CD4-positive, alpha-beta T cell (primary cell): ENCODE measurements at regions not wholly inside any gene's neighbourhood (a gene's known extent, or its start where the extent isn't known, plus 50 kb on each side); places are given as distances from the start of the nearest gene placed in this dataset.

ENCODE experiments used
- ATAC-seq: fragments of 200-7000 bp; cut with Tn5 transposase; one replicate; pipeline ENCODE4 v1.10.0; 2022; ENCODE audit warnings: mild to moderate bottlenecking; ENCODE audit not compliant: poor library complexity
- CTCF ChIA-PET: fragments of 350-600 bp; sonication (Branson Sonifier 250); formaldehyde crosslinking; loops from one replicate; lab custom pipeline; 2021; ENCODE audit warnings: antibody characterized with exemption, inconsistent platforms; lab: Charles Lee
- POLR2A ChIA-PET: fragments of 350-600 bp; sonication (Branson Sonifier 250); formaldehyde crosslinking; loops from one replicate; lab custom pipeline; 2021; ENCODE audit warnings: antibody characterized with exemption, inconsistent platforms; lab: Charles Lee
- DNase-seq, 14 experiments: peaks; one replicate each; pipeline ENCODE4 v3.0.0-alpha.2; 2013 to 2020; ENCODE audit warnings: mixed read lengths in 2 of 14
- H3K27ac ChIP-seq, 2 donors: one replicate each; pipeline versions ENCODE4 v1.5.1 to v1.7.0; 2013; ENCODE audit warnings: low read length in 2 of 2, low read depth in 1 of 2, mild to moderate bottlenecking in 1 of 2
- H3K27me3 ChIP-seq, 2 experiments: 1 replicate in 1 of 2; 2 replicates in 1 of 2; pipeline versions ENCODE4 v1.6.1 to v1.7.0; 2013; ENCODE audit warnings: low read length in 2 of 2, control low read depth in 1 of 2, mild to moderate bottlenecking in 1 of 2, moderate library complexity in 1 of 2; ENCODE audit not compliant: insufficient read depth in 2 of 2, control insufficient read depth in 1 of 2
- H3K36me3 ChIP-seq: one replicate; pipeline ENCODE4 v1.6.1; 2013; ENCODE audit warnings: low read length, control low read depth; ENCODE audit not compliant: insufficient read depth
- H3K4me1 ChIP-seq: one replicate; pipeline ENCODE4 v1.6.1; 2013; ENCODE audit warnings: low read length, control low read depth; ENCODE audit not compliant: insufficient read depth
- H3K4me3 ChIP-seq: one replicate; pipeline ENCODE4 v1.5.1; 2013; ENCODE audit warnings: mild to moderate bottlenecking, low read length, moderate library complexity
- H3K9me3 ChIP-seq, 2 experiments: 1 replicate in 1 of 2; 2 replicates in 1 of 2; pipeline versions ENCODE4 v1.6.1 to v1.7.0; 2013; ENCODE audit warnings: low read length in 2 of 2, mild to moderate bottlenecking in 2 of 2, control low read depth in 1 of 2, moderate library complexity in 1 of 2; ENCODE audit not compliant: control insufficient read depth in 1 of 2, insufficient read depth in 1 of 2
- H3K27ac Mint-ChIP-seq: one replicate; pipeline ENCODE4 v1.8.0; 2020; ENCODE audit warnings: mixed read lengths
- H3K27me3 Mint-ChIP-seq: one replicate; pipeline ENCODE4 v1.8.0; 2021; ENCODE audit warnings: mixed read lengths
- H3K36me3 Mint-ChIP-seq: one replicate; pipeline ENCODE4 v1.8.0; 2021; ENCODE audit warnings: low read depth, mixed read lengths
- H3K4me1 Mint-ChIP-seq: one replicate; pipeline ENCODE4 v1.8.0; 2021; ENCODE audit warnings: low read depth, mixed read lengths
- H3K4me3 Mint-ChIP-seq: one replicate; pipeline ENCODE4 v1.8.0; 2020; ENCODE audit warnings: mild to moderate bottlenecking, mixed read lengths
- H3K9me3 Mint-ChIP-seq: one replicate; pipeline ENCODE4 v1.8.0; 2020; ENCODE audit warnings: mixed read lengths
- intact Hi-C, 2 experiments: fragments of 100-400 bp; cut with DNase I in 1 of 2; cut with micrococcal nuclease in 1 of 2; formaldehyde crosslinking; loops; one replicate each; pipeline versions ENCODE4 v1.15.1 to v1.9.0; 2023 to 2025; cut with DNase I, micrococcal nuclease
- TF ChIP-seq, protein P1 (sequence below): fragments of 200-600 bp; IDR thresholded peaks from one replicate; pipeline ENCODE4 v1.8.0; 2022; ENCODE audit warnings: antibody characterized with exemption, mild to moderate bottlenecking

DNA sequence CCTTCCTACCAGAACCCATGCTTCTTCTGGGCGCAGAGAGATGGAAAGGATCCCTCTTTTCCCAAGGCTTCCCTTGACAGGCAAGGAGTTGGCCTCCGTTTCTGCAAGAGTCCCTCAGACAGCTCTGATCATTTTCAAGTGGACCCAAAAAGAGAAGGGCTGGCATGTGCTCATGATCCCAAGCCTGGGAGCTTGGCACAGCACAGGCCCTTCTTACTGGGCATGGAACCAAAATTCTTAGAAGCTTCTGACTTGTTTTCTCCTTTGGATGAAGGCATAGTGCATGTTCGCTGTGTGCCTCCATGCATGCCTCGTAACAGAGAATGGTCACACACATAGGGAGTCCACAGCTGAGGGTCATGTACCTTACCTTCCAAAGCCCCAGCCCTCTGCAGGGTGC lies 449.6 kb downstream of the MIAT start:
- TF ChIP-seq, protein P1, sequence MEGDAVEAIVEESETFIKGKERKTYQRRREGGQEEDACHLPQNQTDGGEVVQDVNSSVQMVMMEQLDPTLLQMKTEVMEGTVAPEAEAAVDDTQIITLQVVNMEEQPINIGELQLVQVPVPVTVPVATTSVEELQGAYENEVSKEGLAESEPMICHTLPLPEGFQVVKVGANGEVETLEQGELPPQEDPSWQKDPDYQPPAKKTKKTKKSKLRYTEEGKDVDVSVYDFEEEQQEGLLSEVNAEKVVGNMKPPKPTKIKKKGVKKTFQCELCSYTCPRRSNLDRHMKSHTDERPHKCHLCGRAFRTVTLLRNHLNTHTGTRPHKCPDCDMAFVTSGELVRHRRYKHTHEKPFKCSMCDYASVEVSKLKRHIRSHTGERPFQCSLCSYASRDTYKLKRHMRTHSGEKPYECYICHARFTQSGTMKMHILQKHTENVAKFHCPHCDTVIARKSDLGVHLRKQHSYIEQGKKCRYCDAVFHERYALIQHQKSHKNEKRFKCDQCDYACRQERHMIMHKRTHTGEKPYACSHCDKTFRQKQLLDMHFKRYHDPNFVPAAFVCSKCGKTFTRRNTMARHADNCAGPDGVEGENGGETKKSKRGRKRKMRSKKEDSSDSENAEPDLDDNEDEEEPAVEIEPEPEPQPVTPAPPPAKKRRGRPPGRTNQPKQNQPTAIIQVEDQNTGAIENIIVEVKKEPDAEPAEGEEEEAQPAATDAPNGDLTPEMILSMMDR = no peak
- intact Hi-C loops = no loop called here
- no peak overlapping the region for H3K4me3 ChIP-seq
- Mint-ChIP-seq H3K36me3 (no peaks in the 10 kb centered on the region), H3K4me1 (no peaks in the 10 kb centered on the region), H3K9me3 (peaks cover 4% of the 10 kb centered on the region), H3K27ac (no peak overlapping the region), H3K27me3 (peaks cover 42% of the 10 kb centered on the region), H3K4me3 (no peak overlapping the region)
- DNase-seq = no peak
- H3K36me3 ChIP-seq = no peaks in the 10 kb centered on the region
- POLR2A ChIA-PET = no interaction called here
- H3K27me3 ChIP-seq = no peaks in the 10 kb centered on the region
- CTCF ChIA-PET = no interaction called here
- no peak for ATAC-seq
- H3K27ac ChIP-seq = no peak overlapping the region
- H3K9me3 ChIP-seq = peaks cover 0 to 12% of the 10 kb centered on the region in 2 experiments
- H3K4me1 ChIP-seq = no peaks in the 10 kb centered on the region

DNA sequence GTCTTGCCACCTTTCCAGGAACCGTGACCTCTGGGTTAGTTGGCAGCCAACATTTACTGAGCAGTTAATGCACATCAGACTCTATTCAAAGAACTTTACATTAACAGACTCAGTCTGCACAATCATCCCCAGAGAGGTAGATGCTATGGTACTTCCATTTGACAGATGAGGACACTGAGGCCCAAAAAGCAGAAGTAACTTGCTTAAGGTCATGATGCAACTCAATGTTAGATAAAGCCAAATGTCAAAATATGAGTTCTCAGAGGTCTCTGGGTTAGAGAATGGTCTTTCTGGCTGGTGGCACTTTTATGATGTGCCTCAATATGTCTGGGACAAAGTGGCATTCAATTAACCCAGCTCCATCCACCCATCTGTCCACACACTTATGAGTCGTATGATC lies 450.0 kb downstream of the MIAT start:
- intact Hi-C loops = no loop called here
- POLR2A ChIA-PET = no interaction called here
- no peaks in the 10 kb centered on the region for H3K27me3 ChIP-seq
- no peaks in the 10 kb centered on the region for H3K36me3 Mint-ChIP-seq
- H3K4me1 Mint-ChIP-seq = no peaks in the 10 kb centered on the region
- H3K27ac Mint-ChIP-seq = no peak overlapping the region
- no peaks in the 10 kb centered on the region for H3K36me3 ChIP-seq
- ATAC-seq (no peak), DNase-seq (no peak)
- H3K4me3 ChIP-seq = no peak overlapping the region
- H3K27ac ChIP-seq = no peak overlapping the region
- TF ChIP-seq, protein P1 = no peak
- H3K27me3 Mint-ChIP-seq = peaks cover 40% of the 10 kb centered on the region
- H3K4me1 ChIP-seq = no peaks in the 10 kb centered on the region
- H3K9me3 ChIP-seq = peaks cover 0 to 12% of the 10 kb centered on the region in 2 experiments
- CTCF ChIA-PET = no interaction called here
- peaks cover 4% of the 10 kb centered on the region for H3K9me3 Mint-ChIP-seq
- no peak overlapping the region for H3K4me3 Mint-ChIP-seq

DNA sequence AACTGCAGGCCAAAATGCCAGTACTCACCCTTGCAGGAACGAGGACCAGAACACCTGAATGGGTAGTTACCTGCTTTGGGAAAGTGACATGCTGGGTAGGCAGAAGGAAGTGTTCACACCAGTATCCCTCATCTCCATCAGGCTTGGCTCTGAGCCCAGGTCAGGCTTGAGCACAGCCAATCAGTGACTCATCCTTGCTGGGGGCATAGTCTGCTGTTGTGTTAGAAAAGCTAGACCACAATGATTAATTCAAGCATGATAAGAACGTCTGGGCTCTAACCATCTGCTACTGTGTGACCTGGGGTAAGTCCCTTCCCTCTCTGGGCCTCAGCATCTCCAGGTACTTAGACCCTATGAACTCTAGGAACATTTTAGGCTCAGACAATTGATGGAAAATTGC lies 450.4 kb downstream of the MIAT start:
- DNase-seq = peak in 2 of 14 experiments; percentile 56 to 65
- CTCF ChIA-PET = no interaction called here

More for the DNA sequence above, 450.4 kb downstream of the MIAT start:
- TF ChIP-seq, protein P1 = no peak
- ATAC-seq = no peak
- POLR2A ChIA-PET = no interaction called here
- intact Hi-C loops = no loop called here
- H3K27me3 ChIP-seq = no peaks in the 10 kb centered on the region
- no peaks in the 10 kb centered on the region for H3K36me3 ChIP-seq
- Mint-ChIP-seq H3K4me1 (no peaks in the 10 kb centered on the region), H3K4me3 (no peak overlapping the region), H3K36me3 (no peaks in the 10 kb centered on the region), H3K27ac (no peak overlapping the region), H3K9me3 (peaks cover 4% of the 10 kb centered on the region), H3K27me3 (peaks cover 37% of the 10 kb centered on the region)
- H3K9me3 ChIP-seq = peaks cover 0 to 12% of the 10 kb centered on the region in 2 experiments
- no peaks in the 10 kb centered on the region for H3K4me1 ChIP-seq
- H3K27ac ChIP-seq = no peak overlapping the region
- H3K4me3 ChIP-seq = no peak overlapping the region
